ENCODE measurements at regions not wholly inside any gene's neighbourhood (a gene's known extent, or its start where the extent isn't known, plus 50 kb on each side); places are given as distances from the start of the nearest gene placed in this dataset.

GRCh38 chr22:34763496-34763895 lies 302.5 kb upstream of the ISX start:
- TF ChIP-seq POLR2A (IDR thresholded peaks at IDR 0.05; ENCODE audit: low read length) (no peak), GATA1 (IDR thresholded peaks at IDR 0.05; ENCODE audit: low read depth, low read length) (no peak)

Data from erythroblast (primary cell).